ENCODE measurements at regions not wholly inside any gene's neighbourhood (a gene's known extent, or its start where the extent isn't known, plus 50 kb on each side); places are given as distances from the start of the nearest gene placed in this dataset.

- H3K27ac ChIP-seq = no peak overlapping the region
- H3K27me3 ChIP-seq (replicated peaks) = no peaks in the 10 kb centered on the region
- in situ Hi-C loops (cut with HindIII; ENCODE audit: low pct_ligation_motif_present, low sequenced_read_pairs) = no loop called here
- no peak for TF ChIP-seq CTCF (IDR thresholded peaks at IDR 0.05; ENCODE audit: low read depth, low read length, missing control alignments)
- no peaks in the 10 kb centered on the region for H3K36me3 ChIP-seq (replicated peaks)
- no peak for DNase-seq
- no peak overlapping the region for H3K4me3 ChIP-seq (ENCODE audit: low read depth, low read length)
These were observed 103.1 kb upstream of the UNC13C start for GRCh38 chr15:53875139-53875538.

GRCh38 chr15:53872410-53872809 lies 105.8 kb upstream of the UNC13C start:
- DNase-seq = no peak
- in situ Hi-C loops (cut with HindIII; ENCODE audit: low pct_ligation_motif_present, low sequenced_read_pairs) = no loop called here
- Histone ChIP-seq H3K4me3 (ENCODE audit: low read depth, low read length) (no peak overlapping the region), H3K27ac (no peak overlapping the region), H3K27me3 (replicated peaks) (no peaks in the 10 kb centered on the region), H3K36me3 (replicated peaks) (no peaks in the 10 kb centered on the region)
- no peak for TF ChIP-seq CTCF (IDR thresholded peaks at IDR 0.05; ENCODE audit: low read depth, low read length, missing control alignments)

GRCh38 chr15:53869806-53870073 lies 108.5 kb upstream of the UNC13C start:
- in situ Hi-C loops (cut with HindIII; ENCODE audit: low pct_ligation_motif_present, low sequenced_read_pairs) = no loop called here
- Histone ChIP-seq H3K27me3 (replicated peaks) (no peaks in the 10 kb centered on the region), H3K36me3 (replicated peaks) (no peaks in the 10 kb centered on the region), H3K27ac (no peak overlapping the region), H3K4me3 (ENCODE audit: low read depth, low read length) (no peak overlapping the region)
- no peak for TF ChIP-seq CTCF (IDR thresholded peaks at IDR 0.05; ENCODE audit: low read depth, low read length, missing control alignments)
- DNase-seq = no peak

- peak; percentile 16 for TF ChIP-seq CTCF (IDR thresholded peaks at IDR 0.05; ENCODE audit: low read depth, low read length, missing control alignments)
- DNase-seq = no peak
- in situ Hi-C loops (cut with HindIII; ENCODE audit: low pct_ligation_motif_present, low sequenced_read_pairs) = no loop called here
- Histone ChIP-seq H3K4me3 (ENCODE audit: low read depth, low read length) (no peak overlapping the region), H3K27ac (no peak overlapping the region), H3K27me3 (replicated peaks) (no peaks in the 10 kb centered on the region), H3K36me3 (replicated peaks) (no peaks in the 10 kb centered on the region)
These were observed 109.0 kb upstream of the UNC13C start for GRCh38 chr15:53869044-53869805.

GRCh38 chr15:53862386-53862785 lies 102.9 kb upstream of the WDR72 start:
- Histone ChIP-seq H3K4me3 (ENCODE audit: low read depth, low read length) (no peak overlapping the region), H3K27ac (no peak overlapping the region), H3K36me3 (replicated peaks) (no peaks in the 10 kb centered on the region), H3K27me3 (replicated peaks) (no peaks in the 10 kb centered on the region)
- TF ChIP-seq CTCF (IDR thresholded peaks at IDR 0.05; ENCODE audit: low read depth, low read length, missing control alignments) = no peak
- no peak for DNase-seq
- in situ Hi-C loops (cut with HindIII; ENCODE audit: low pct_ligation_motif_present, low sequenced_read_pairs) = no loop called here

- no peak for TF ChIP-seq CTCF (IDR thresholded peaks at IDR 0.05; ENCODE audit: low read depth, low read length, missing control alignments)
- no peak overlapping the region for H3K27ac ChIP-seq
- H3K4me3 ChIP-seq (ENCODE audit: low read depth, low read length) = no peak overlapping the region
- no peaks in the 10 kb centered on the region for H3K36me3 ChIP-seq (replicated peaks)
- no peak for DNase-seq
- in situ Hi-C loops (cut with HindIII; ENCODE audit: low pct_ligation_motif_present, low sequenced_read_pairs) = no loop called here
- no peaks in the 10 kb centered on the region for H3K27me3 ChIP-seq (replicated peaks)
These were observed 102.3 kb upstream of the WDR72 start for GRCh38 chr15:53861792-53862191.
